Activated naive CD4-positive, alpha-beta T cell treated with anti-CD3 and anti-CD28 coated beads, Interleukin-2, amount 10 ng/mL, durations not matched to agents 7 days and 5 days (primary cell): ENCODE measurements at regions not wholly inside any gene's neighbourhood (a gene's known extent, or its start where the extent isn't known, plus 50 kb on each side); places are given as distances from the start of the nearest gene placed in this dataset.

Experiments
- CTCF ChIA-PET: fragments of 350-600 bp; sonication (Branson Sonifier 250); formaldehyde crosslinking; loops from one replicate; lab custom pipeline; 2021; ENCODE audit warnings: antibody characterized with exemption; lab: Charles Lee
- DNase-seq: peaks from one replicate; pipeline ENCODE4 v3.0.0-alpha.2; 2020
- H3K27ac Mint-ChIP-seq: one replicate; pipeline ENCODE4 v1.8.0; 2021; ENCODE audit warnings: mild to moderate bottlenecking, moderate library complexity, mixed read lengths
- H3K27me3 Mint-ChIP-seq: one replicate; pipeline ENCODE4 v1.8.0; 2021; ENCODE audit warnings: mild to moderate bottlenecking, mixed read lengths
- H3K36me3 Mint-ChIP-seq: one replicate; pipeline ENCODE4 v1.8.0; 2021; ENCODE audit warnings: mixed read lengths
- H3K4me1 Mint-ChIP-seq: one replicate; pipeline ENCODE4 v1.8.0; 2021; ENCODE audit warnings: mixed read lengths
- H3K4me3 Mint-ChIP-seq: one replicate; pipeline ENCODE4 v1.8.0; 2021; ENCODE audit warnings: mild to moderate bottlenecking, moderate library complexity, mixed read lengths
- H3K9me3 Mint-ChIP-seq: one replicate; pipeline ENCODE4 v1.8.0; 2021; ENCODE audit warnings: mixed read lengths

DNA sequence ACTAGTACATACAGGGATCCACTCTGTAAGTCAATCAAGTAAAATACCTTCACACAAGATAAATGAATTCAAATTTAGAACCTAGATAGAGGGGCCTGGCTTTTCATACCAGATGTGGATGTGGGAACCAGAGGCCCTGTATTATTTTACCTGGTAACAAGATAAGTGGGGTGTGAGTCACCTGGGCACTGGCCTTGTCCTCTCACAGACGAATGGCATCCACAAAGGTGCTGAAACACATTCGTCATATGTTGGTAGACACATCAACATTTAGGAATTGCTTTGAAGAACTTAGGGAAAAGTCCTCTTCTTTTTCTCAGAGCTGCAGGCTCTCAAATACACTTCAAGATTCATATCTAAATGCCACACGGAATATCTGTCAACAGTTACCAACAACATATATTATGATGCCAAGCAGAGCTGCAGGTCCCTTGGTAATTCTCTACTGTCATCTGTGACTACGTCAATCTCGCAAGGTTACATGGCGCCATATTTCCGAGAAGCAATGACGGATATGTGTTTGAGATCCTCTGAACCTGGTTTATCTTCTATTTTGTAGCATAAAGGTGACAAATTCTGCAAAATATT, 618.6 kb downstream of the EPM2A start:
- H3K4me1 Mint-ChIP-seq = no peaks in the 10 kb centered on the region

DNA sequence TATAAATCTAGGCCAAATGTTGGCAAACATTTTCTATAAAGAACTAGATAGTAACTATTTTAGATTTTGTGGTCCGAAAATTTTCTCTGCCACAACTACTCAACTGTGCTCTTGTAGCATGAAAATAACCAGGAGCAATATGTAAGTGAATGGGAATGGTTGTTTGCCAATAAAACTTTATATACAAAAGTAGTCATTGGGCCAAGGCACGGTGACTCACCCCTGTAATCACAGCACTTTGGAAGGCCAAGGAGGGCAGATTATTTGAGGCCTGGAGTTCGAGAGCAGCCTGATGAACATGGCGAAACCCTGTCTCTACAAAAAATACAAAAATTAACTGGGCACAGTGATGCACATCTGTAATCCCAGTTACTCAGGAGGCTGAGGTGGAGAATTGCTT, 617.1 kb downstream of the EPM2A start:
- Mint-ChIP-seq H3K27me3 (peaks cover 4% of the 10 kb centered on the region), H3K4me1 (no peaks in the 10 kb centered on the region), H3K4me3 (no peak overlapping the region), H3K9me3 (no peaks in the 10 kb centered on the region), H3K36me3 (no peaks in the 10 kb centered on the region), H3K27ac (no peak overlapping the region)
- CTCF ChIA-PET = no interaction called here
- no peak for DNase-seq

More for the DNA sequence above, 618.6 kb downstream of the EPM2A start:
- Mint-ChIP-seq H3K27ac (no peak overlapping the region), H3K4me3 (no peak overlapping the region), H3K36me3 (no peaks in the 10 kb centered on the region), H3K27me3 (peaks cover 4% of the 10 kb centered on the region), H3K9me3 (no peaks in the 10 kb centered on the region)
- DNase-seq = no peak
- CTCF ChIA-PET = no interaction called here

DNA sequence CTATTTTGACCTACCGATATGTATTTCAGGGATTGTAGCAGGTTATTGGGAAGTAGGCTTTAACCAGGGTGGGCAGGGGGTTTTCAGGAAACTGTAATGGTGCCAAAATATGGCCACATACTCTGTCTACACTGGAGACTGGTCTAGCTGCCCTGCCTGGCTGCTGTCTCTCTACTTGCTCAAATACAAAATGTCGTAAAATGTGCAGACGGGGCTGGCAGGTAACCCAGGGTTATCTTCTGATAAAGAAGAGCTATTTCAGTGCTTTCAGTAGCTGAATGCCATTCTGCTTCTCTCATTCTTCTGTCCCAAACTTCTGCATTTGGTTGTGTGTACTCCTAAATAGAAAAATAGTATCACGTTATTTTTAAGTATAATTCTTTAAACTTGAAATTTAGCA, 616.2 kb downstream of the EPM2A start:
- CTCF ChIA-PET = no interaction called here
- Mint-ChIP-seq H3K36me3 (no peaks in the 10 kb centered on the region), H3K4me1 (no peaks in the 10 kb centered on the region)

DNA sequence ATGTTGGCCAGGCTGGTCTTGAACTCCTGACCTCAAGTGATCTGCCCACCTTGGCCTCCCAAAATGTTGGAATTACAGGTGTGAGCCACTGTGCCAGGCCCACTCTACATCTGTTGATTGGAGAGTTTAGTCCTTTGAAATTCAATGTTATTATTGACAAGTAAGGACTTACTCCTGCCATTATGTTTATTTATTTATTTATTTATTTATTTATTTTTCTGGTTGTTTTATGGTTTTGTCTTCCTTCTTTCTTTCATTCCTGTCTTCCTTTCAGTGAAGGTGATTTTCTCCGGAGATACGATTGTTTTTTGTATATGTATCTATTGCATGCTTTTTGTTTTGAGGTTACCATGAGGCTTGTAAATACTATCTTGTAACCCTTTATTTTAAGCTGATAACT, 602.6 kb downstream of the EPM2A start:
- Mint-ChIP-seq H3K27ac (no peak overlapping the region), H3K9me3 (no peaks in the 10 kb centered on the region), H3K27me3 (no peaks in the 10 kb centered on the region), H3K36me3 (no peaks in the 10 kb centered on the region), H3K4me1 (no peaks in the 10 kb centered on the region), H3K4me3 (no peak overlapping the region)
- no peak for DNase-seq
- CTCF ChIA-PET = no interaction called here

More for the DNA sequence above, 616.2 kb downstream of the EPM2A start:
- H3K27me3 Mint-ChIP-seq = peaks cover 4% of the 10 kb centered on the region
- no peak for DNase-seq
- no peak overlapping the region for H3K27ac Mint-ChIP-seq
- H3K9me3 Mint-ChIP-seq = no peaks in the 10 kb centered on the region
- no peak overlapping the region for H3K4me3 Mint-ChIP-seq

DNA sequence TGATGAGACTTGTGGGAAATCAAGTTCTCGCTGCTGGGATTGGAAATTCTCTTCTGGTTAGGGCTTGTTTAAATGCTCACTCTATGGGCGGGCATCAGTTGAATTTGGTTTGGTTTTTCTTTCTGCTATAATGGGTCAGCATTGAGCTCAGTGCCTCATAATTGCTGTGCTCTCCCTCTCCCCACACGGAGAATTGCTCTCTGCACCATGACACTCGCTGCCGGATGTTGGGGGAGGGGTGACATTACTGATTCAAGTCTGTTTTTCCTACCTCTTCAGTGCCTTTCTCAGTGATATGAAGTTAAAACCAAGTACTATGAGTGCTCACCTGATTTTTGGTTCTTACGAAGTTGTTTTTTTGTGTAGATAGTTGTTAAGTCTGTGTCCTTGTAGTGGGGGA, 599.6 kb downstream of the EPM2A start:
- DNase-seq = no peak
- Mint-ChIP-seq H3K36me3 (no peaks in the 10 kb centered on the region), H3K27ac (no peak overlapping the region), H3K4me3 (no peak overlapping the region), H3K9me3 (no peaks in the 10 kb centered on the region), H3K27me3 (no peaks in the 10 kb centered on the region), H3K4me1 (no peaks in the 10 kb centered on the region)
- CTCF ChIA-PET = no interaction called here

DNA sequence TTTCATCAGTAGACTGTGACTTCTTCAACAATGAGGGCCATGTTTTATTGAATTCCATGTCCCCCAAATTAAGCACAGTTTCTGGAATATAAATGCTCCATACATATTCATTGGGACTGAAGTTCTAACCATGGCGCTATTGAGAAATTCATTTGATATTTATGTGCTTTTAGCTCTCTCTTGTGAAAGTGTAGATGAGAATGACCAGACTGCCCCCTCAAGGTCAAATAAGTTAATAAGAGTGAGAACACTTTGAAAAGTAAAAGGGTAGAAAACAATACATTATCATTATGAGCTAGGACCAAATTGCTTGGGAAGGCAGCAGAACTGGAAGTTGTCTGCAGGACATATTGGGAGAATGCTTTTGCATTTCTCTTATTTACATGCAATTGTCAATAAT, 597.9 kb downstream of the EPM2A start:
- H3K4me3 Mint-ChIP-seq = no peak overlapping the region
- no peaks in the 10 kb centered on the region for H3K27me3 Mint-ChIP-seq
- H3K36me3 Mint-ChIP-seq = no peaks in the 10 kb centered on the region
- H3K4me1 Mint-ChIP-seq = no peaks in the 10 kb centered on the region
- DNase-seq = no peak
- no peak overlapping the region for H3K27ac Mint-ChIP-seq
- no peaks in the 10 kb centered on the region for H3K9me3 Mint-ChIP-seq
- CTCF ChIA-PET = interaction anchor here (0.7 kb wide), 1 partner anchor 9 kb away, joined by 3 read pairs; no protein-coding TSS in a partner anchor

DNA sequence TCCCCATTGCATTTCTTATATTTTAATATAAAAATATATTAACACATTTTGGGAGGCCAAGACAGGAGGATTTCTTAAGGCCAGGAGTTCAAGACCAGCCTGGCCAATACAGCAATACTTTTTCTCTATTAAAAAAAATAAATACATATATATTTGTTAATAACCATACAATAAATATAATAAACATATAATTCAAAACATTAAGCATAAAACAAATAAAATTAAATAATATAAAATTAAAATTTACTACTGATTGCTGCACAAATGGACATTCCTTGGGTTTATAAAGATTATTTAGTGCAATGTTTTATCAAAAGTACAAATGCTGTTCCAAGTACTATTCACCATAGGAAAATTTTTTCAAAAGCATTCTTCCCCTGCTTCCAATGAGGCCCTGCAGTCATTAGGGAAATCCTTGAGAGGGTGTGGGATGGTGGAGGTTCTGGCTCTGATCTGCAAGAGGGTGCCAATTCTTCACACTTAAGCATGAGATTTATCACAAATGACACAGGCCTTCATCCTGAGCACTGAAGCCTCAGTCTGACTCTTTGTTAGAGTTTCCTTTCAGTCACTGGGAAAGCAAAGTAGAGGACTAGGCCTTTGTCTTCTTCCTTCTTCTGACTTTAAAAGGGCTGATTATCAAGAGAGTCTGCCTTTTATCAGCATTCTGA, 596.7 kb downstream of the EPM2A start:
- no peaks in the 10 kb centered on the region for H3K4me1 Mint-ChIP-seq
- DNase-seq = no peak
- no peaks in the 10 kb centered on the region for H3K36me3 Mint-ChIP-seq
- no peak overlapping the region for H3K27ac Mint-ChIP-seq
- CTCF ChIA-PET = no interaction called here
- no peaks in the 10 kb centered on the region for H3K27me3 Mint-ChIP-seq
- H3K9me3 Mint-ChIP-seq = no peaks in the 10 kb centered on the region
- no peak overlapping the region for H3K4me3 Mint-ChIP-seq

DNA sequence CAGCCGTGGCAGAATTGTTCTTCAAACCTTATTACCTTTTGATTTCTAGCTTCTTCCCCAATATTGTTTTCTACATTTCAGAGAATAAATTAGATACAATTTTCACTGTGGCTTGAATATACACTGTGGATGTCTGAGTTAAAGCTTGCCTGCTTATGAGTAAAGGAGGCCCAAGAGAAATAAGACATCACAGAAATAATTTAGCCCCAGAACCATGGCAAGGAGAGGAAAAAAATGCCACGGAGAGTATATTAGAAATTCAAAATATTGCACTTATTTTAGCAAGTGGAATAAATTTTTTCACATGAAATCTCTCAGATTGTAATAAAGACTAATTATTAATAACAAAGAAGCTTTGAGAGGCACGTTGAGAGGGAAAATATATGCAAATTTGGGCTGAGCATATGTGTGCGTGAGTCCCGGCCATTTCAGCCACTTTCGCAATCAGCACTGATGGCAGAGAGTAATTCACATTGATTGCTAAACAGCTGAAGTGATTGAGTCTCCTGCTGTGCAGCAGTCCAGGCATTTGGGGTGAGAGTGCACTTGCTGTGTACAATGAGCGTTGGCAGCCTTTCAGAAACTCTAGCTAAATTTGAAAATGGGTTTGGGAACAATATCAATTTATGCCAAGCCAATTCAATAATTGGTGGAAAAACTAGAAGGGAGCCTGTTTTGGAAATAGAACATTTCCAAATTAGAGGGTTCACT, 596.0 kb downstream of the EPM2A start:
- CTCF ChIA-PET = no interaction called here
- H3K27me3 Mint-ChIP-seq = no peaks in the 10 kb centered on the region
- no peak for DNase-seq
- no peak overlapping the region for H3K4me3 Mint-ChIP-seq
- H3K36me3 Mint-ChIP-seq = no peaks in the 10 kb centered on the region
- H3K9me3 Mint-ChIP-seq = no peaks in the 10 kb centered on the region
- H3K27ac Mint-ChIP-seq = no peak overlapping the region
- H3K4me1 Mint-ChIP-seq = no peaks in the 10 kb centered on the region

DNA sequence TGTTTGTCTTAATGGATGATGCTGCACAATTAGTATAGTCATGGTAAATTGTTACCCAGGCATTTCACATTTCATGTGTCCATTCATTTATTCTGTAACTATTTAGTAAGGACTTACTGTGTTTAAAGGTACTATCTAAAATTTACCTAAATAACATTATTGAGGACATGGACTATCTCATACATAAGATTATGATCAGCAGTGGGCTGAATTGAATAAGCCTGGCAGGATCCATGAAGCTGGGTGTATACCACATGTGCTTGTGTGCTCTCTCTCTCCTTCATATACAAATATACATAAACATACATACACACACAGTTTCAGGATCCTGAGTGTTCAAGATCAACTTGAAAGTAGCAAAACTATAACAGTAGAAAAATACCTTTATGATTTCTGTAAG, 595.4 kb downstream of the EPM2A start:
- H3K36me3 Mint-ChIP-seq = no peaks in the 10 kb centered on the region
- no peaks in the 10 kb centered on the region for H3K27me3 Mint-ChIP-seq
- no peaks in the 10 kb centered on the region for H3K9me3 Mint-ChIP-seq
- DNase-seq = no peak
- H3K4me3 Mint-ChIP-seq = no peak overlapping the region
- CTCF ChIA-PET = no interaction called here
- H3K4me1 Mint-ChIP-seq = no peaks in the 10 kb centered on the region
- H3K27ac Mint-ChIP-seq = no peak overlapping the region

DNA sequence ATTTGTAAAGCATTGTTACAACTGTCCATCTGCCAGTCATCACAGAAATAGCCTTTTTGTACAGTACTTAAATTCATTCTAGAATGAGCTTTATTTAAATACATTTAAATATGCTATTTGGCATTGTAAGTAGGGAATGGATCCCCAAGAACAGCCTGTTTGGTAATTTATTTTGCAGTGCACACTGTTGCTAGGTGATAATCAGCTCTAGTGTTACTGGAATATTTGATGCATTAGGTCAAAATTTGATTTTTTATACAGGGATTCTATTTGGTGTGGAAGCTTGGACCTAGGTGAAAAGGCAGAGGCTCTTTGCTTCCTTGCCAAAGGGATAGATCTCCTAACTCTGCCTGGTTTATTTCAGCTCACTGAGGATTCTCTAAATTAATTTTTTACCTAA, 593.7 kb downstream of the EPM2A start:
- no peak for DNase-seq
- H3K27ac Mint-ChIP-seq = no peak overlapping the region
- H3K36me3 Mint-ChIP-seq = no peaks in the 10 kb centered on the region
- no peak overlapping the region for H3K4me3 Mint-ChIP-seq
- H3K9me3 Mint-ChIP-seq = no peaks in the 10 kb centered on the region
- CTCF ChIA-PET = no interaction called here
- no peaks in the 10 kb centered on the region for H3K4me1 Mint-ChIP-seq
- no peaks in the 10 kb centered on the region for H3K27me3 Mint-ChIP-seq

DNA sequence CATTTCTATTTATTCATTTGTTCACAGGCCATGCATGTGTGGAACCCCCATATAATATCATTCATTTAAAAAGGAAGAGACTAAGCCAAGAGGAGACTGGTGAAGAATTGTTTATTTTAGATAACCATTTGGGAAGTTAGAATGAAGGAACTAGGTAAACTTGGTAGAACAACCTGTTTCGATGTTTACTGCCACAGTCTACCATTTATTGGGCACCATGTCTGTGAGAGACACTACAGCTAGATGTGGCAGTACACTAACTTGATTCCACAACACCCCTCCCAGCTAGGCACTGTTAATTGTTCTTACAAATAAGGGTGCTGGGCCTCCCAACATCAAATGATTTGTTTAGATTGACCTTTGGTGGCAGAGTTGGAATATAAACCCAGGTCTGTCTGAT, 592.4 kb downstream of the EPM2A start:
- DNase-seq = no peak
- Mint-ChIP-seq H3K4me1 (no peaks in the 10 kb centered on the region), H3K27ac (no peak overlapping the region), H3K9me3 (no peaks in the 10 kb centered on the region), H3K4me3 (no peak overlapping the region), H3K27me3 (no peaks in the 10 kb centered on the region), H3K36me3 (no peaks in the 10 kb centered on the region)
- CTCF ChIA-PET = no interaction called here

DNA sequence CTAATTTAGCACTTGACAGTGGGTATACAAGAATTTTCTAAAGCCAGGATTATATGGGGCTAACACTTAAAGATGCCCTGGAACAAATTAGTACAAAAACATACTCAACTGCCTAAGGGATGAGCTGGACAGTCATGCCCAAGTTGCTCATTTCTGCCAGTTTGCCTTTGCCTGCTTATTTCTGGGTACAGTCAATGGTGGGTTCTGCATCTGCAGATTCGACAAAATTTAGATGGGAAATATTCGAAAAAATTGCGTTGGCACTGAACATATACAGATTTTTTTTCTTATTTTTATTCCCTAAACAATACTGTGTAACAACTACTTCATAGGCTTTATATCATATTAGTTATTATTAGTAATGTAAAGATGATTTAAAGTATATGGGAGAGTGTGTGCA, 591.9 kb downstream of the EPM2A start:
- Mint-ChIP-seq H3K36me3 (no peaks in the 10 kb centered on the region), H3K9me3 (no peaks in the 10 kb centered on the region), H3K27ac (no peak overlapping the region), H3K4me3 (no peak overlapping the region), H3K4me1 (no peaks in the 10 kb centered on the region), H3K27me3 (no peaks in the 10 kb centered on the region)
- CTCF ChIA-PET = no interaction called here
- no peak for DNase-seq

DNA sequence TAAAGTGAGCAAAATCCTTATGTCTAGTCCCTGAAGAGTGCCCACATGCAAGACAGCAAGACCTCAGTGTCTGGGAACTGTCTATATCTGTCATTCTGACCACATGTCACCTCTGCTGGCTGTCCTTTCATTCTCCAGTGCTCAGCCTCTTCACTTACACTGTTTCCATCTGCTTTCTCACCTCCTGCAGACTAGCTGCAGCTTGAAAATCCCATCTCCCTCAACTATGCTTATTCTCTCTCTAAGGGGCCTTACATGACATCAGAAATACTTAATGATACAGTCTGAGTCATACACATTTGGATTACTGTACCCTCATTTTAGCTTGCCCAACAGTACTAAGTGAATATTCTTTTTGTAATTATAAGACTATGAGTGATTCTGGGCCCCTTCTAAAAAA, 587.8 kb downstream of the EPM2A start:
- Mint-ChIP-seq H3K36me3 (no peaks in the 10 kb centered on the region), H3K9me3 (no peaks in the 10 kb centered on the region), H3K4me1 (no peaks in the 10 kb centered on the region), H3K27me3 (no peaks in the 10 kb centered on the region), H3K27ac (no peak overlapping the region), H3K4me3 (no peak overlapping the region)
- CTCF ChIA-PET = no interaction called here
- no peak for DNase-seq

DNA sequence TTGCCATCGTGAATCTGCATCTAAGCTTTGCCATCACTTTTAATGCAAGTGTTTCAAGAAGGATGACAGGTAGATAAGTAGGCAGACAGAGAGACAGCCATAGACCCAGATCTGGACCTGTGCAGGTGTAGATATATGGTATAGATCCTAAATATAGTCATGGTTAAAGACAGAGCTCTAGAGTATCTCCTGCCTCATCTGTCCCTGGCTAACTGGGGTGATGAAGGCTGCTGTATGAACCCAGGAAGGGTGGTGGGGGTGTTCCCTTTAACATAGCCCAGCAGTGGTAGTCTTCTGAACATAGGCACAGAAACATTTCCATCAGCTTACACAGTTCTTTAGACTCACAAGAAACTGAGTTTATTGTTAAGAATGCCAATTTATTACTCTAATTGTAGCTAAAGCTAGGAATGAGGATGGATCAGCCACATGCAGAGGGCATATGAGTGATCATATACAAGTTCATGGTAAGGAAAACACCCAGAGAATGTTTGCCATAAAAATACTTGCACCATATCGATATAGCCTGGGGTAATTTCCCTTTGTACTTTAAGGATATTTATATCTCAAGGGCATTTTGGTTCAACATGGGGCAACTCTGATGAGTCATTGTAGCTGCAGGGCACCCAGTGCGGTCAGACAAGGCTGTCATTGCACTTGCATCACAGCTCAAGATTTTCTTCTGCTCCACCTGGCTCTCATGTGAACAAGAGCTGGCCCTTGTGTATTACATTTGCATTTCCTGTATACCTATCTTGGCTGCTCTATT, 587.2 kb downstream of the EPM2A start:
- Mint-ChIP-seq H3K9me3 (no peaks in the 10 kb centered on the region), H3K27ac (no peak overlapping the region), H3K4me3 (no peak overlapping the region), H3K4me1 (no peaks in the 10 kb centered on the region), H3K27me3 (no peaks in the 10 kb centered on the region), H3K36me3 (no peaks in the 10 kb centered on the region)
- DNase-seq = no peak
- CTCF ChIA-PET = no interaction called here
